ENCODE measurements at regions not wholly inside any gene's neighbourhood (a gene's known extent, or its start where the extent isn't known, plus 50 kb on each side); places are given as distances from the start of the nearest gene placed in this dataset.

GRCh38 chr9:108536836-108537601 is 318.8 kb downstream of the ACTL7B start:
- Histone ChIP-seq H3K36me3 (replicated peaks in 1 of 2; ENCODE audit: control extremely low read depth in 1 of 2, control insufficient read depth in 1 of 2, extremely low read depth in 1 of 2, insufficient read depth in 2 of 2, low read length in 1 of 2) (no peaks in the 10 kb centered on the region), H3K4me2 (replicated peaks; ENCODE audit: low read depth, low read length, poor library complexity, severe bottlenecking) (no peak overlapping the region), H3K27ac (ENCODE audit: low read length in 2 of 2) (no peak overlapping the region), H2AFZ (ENCODE audit: insufficient read depth, low read depth, low read length, poor library complexity, severe bottlenecking) (no peak overlapping the region), H3K9me3 (ENCODE audit: control extremely low read depth in 1 of 3, control insufficient read depth in 2 of 3, insufficient read depth in 1 of 3, low read length in 2 of 3) (no peaks in the 10 kb centered on the region), H3K79me2 (ENCODE audit: control insufficient read depth, insufficient read depth, low read length) (no peaks in the 10 kb centered on the region), H3K27me3 (replicated peaks in 1 of 4; ENCODE audit: control extremely low read depth in 1 of 4, control insufficient read depth in 3 of 4, insufficient read depth in 4 of 4, low read length in 3 of 4) (peaks cover 0 to 3% (median 0%) of the 10 kb centered on the region in 4 experiments), H3K4me3 (ENCODE audit: control extremely low read depth in 1 of 5, extremely low read depth in 1 of 5, insufficient read depth in 1 of 5, low read depth in 2 of 5, low read length in 4 of 5) (no peak overlapping the region), H4K20me1 (ENCODE audit: control insufficient read depth, insufficient read depth, low read length, poor library complexity, severe bottlenecking) (no peaks in the 10 kb centered on the region), H3K9ac (ENCODE audit: low read length) (no peak overlapping the region), H3K4me1 (ENCODE audit: control insufficient read depth in 2 of 2, insufficient read depth in 2 of 2, low read length in 2 of 2) (no peaks in the 10 kb centered on the region)
- DNase-seq = no peak
- ChIA-PET POLR2A (no interaction called here), CTCF (no interaction called here)
- intact Hi-C loops (cut with micrococcal nuclease) = no loop called here
- H3K9me3 Mint-ChIP-seq (ENCODE audit: insufficient read depth) = no peaks in the 10 kb centered on the region
- H3K27ac Mint-ChIP-seq = no peak overlapping the region
- ATAC-seq (ENCODE audit: low read depth) = no peak
- H3K4me3 Mint-ChIP-seq = no peak overlapping the region
- no peak for TF ChIP-seq EZH2 (IDR thresholded peaks at IDR 0.05; ENCODE audit: borderline replicate concordance, insufficient read depth, low read depth, low read length, poor library complexity, severe bottlenecking)
- H3K27me3 Mint-ChIP-seq = peaks cover 2% of the 10 kb centered on the region
- no peaks in the 10 kb centered on the region for H3K4me1 Mint-ChIP-seq
- WGBS (ENCODE audit: insufficient coverage) = 84% methylated on average over 2 of the region's 2 CpGs

DNA sequence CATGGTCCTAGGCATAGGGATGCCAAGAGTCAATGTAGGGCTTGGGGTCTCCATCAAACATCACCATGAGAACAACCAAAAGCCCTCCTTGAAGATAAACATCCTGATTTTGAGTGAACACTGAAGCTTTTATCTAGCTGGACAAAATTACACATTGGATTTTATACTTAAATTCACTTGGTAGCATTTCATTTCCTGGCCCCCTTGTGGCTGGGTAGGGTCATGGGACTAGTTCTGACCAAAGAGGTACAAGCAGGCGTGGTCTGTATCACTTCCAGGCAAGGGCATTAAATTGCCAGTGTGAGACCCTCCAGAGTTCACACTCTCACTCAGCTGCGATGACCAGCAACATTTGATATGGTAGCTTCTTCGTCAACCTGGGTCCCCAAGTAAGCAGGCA is 320.3 kb downstream of the ACTL7B start:
- 95% methylated on average over 3 of the region's 3 CpGs for whole genome bisulfite sequencing (ENCODE audit: insufficient coverage)
- Mint-ChIP-seq H3K4me3 (no peak overlapping the region), H3K27ac (no peak overlapping the region), H3K9me3 (ENCODE audit: insufficient read depth) (no peaks in the 10 kb centered on the region), H3K27me3 (peaks cover 2% of the 10 kb centered on the region), H3K4me1 (no peaks in the 10 kb centered on the region)
- Histone ChIP-seq H3K4me1 (ENCODE audit: control insufficient read depth in 2 of 2, insufficient read depth in 2 of 2, low read length in 2 of 2) (no peaks in the 10 kb centered on the region), H3K27ac (ENCODE audit: low read length in 2 of 2) (no peak overlapping the region), H3K36me3 (replicated peaks in 1 of 2; ENCODE audit: control extremely low read depth in 1 of 2, control insufficient read depth in 1 of 2, extremely low read depth in 1 of 2, insufficient read depth in 2 of 2, low read length in 1 of 2) (no peaks in the 10 kb centered on the region), H3K79me2 (ENCODE audit: control insufficient read depth, insufficient read depth, low read length) (no peaks in the 10 kb centered on the region), H2AFZ (ENCODE audit: insufficient read depth, low read depth, low read length, poor library complexity, severe bottlenecking) (no peak overlapping the region), H3K9me3 (ENCODE audit: control extremely low read depth in 1 of 3, control insufficient read depth in 2 of 3, insufficient read depth in 1 of 3, low read length in 2 of 3) (no peaks in the 10 kb centered on the region), H3K27me3 (replicated peaks in 1 of 4; ENCODE audit: control extremely low read depth in 1 of 4, control insufficient read depth in 3 of 4, insufficient read depth in 4 of 4, low read length in 3 of 4) (peaks cover 0 to 3% (median 0%) of the 10 kb centered on the region in 4 experiments), H3K4me2 (replicated peaks; ENCODE audit: low read depth, low read length, poor library complexity, severe bottlenecking) (no peak overlapping the region), H3K4me3 (ENCODE audit: control extremely low read depth in 1 of 5, extremely low read depth in 1 of 5, insufficient read depth in 1 of 5, low read depth in 2 of 5, low read length in 4 of 5) (no peak overlapping the region), H4K20me1 (ENCODE audit: control insufficient read depth, insufficient read depth, low read length, poor library complexity, severe bottlenecking) (no peaks in the 10 kb centered on the region), H3K9ac (ENCODE audit: low read length) (no peak overlapping the region)
- ATAC-seq (ENCODE audit: low read depth) = no peak
- POLR2A ChIA-PET = no interaction called here
- DNase-seq = peak; percentile 13
- CTCF ChIA-PET = interaction anchor here (1.7 kb wide), 1 partner anchor 10 kb away, joined by 6 read pairs; no protein-coding TSS in a partner anchor
- intact Hi-C loops (cut with micrococcal nuclease) = no loop called here
- TF ChIP-seq CTCF (IDR thresholded peaks at IDR 0.05) = peak; percentile 16
- TF ChIP-seq EZH2 (IDR thresholded peaks at IDR 0.05; ENCODE audit: borderline replicate concordance, insufficient read depth, low read depth, low read length, poor library complexity, severe bottlenecking) = no peak

Data from B cell (primary cell).